Jurkat, Clone E6-1 (cell line): ENCODE measurements at regions not wholly inside any gene's neighbourhood (a gene's known extent, or its start where the extent isn't known, plus 50 kb on each side); places are given as distances from the start of the nearest gene placed in this dataset.
"Not testable (repeated sequence)": the region's sequence is repeated elsewhere in the genome, so short reads cannot be mapped to it uniquely, and the experiment has no call there.

Experiments used
- DNase-seq: peaks from one replicate; pipeline ENCODE4 v3.0.0-alpha.2; 2011; ENCODE audit warnings: low read depth, low spot score
- H3K4me3 ChIP-seq: 2 replicates; pipeline ENCODE4 v1.5.1; 2011; ENCODE audit warnings: mild to moderate bottlenecking, low read length, control low read depth, moderate library complexity

DNA sequence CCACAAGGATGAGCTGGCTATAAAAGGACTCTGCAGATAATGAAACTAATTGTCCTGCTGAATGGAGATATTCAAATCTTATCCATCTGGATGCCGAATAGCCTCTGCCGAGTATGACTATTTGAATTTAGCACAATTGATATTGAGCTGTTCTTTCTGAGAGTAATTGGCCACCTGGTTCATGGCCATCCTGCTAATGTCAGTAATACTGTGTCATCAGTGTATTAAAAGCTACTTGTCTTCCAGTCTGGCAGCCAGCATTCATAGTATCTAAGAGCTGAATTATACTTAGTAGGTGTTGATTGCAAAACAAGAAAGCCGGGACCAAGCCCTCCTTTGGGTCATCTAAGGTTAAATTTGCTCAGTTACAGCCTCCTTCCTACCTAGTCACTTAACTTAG, 310.7 kb upstream of the NCAM1 start:
- H3K4me3 ChIP-seq: no peak overlapping the region
- no peak for DNase-seq

GRCh38 chr11:112651386-112651785, 309.8 kb upstream of the NCAM1 start:
- H3K4me3 ChIP-seq: no peak overlapping the region
- DNase-seq: no peak

- no peak for DNase-seq
- no peak overlapping the region for H3K4me3 ChIP-seq
Measured at GRCh38 chr11:112652786-112653390, 308.3 kb upstream of the NCAM1 start.

DNA sequence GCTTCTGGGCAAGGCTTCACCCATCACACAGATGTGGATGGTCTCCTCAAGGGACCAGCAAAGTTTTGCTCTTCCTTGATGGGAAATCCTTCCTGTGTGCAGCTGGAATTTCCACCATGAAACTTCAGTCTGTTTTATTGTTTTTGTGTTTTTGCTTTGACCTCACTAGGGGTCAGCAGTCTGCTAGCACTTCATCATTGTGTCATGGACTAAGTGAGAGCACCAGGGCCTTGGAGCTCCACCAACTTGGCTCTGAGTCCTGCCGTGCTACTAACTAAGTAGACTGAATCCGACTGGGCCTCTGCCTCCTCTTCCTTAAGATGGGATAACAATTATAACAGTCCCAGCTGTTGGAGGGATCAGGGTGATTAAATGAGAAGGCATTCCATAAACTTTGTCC, 305.8 kb upstream of the NCAM1 start:
- H3K4me3 ChIP-seq: no peak overlapping the region
- DNase-seq: no peak

DNA sequence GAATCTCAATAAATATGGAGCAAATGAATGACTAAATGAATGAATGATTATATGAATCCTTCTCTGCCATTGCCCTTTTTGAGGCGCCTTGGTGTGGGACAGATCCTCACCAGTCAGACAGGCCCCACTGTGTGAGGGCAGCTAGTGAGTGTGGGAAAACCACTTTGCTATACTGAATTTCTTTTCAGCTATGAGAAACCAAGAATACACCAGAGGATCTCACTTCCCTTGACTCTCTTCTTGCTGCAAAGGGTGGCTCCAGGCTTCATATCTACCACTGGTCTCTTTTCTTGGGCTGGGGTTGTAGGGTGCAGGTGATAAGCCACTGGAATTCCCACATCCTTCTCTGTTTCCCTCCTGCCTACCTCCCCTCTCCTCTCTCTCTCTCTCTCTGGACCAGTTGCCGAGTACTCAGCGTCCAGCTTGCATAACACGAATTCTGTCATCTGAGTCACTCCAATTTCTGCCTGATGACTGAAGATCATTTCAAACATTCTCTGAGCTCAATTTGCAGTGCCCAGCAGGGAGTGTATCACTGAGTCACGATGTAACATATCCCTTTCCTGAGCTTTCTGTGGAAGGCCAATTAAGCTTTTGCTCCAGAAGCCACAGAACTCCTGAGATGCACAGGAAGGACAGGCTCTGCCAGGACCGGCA, 304.3 kb upstream of the NCAM1 start:
- no peak overlapping the region for H3K4me3 ChIP-seq
- DNase-seq: no peak

DNA sequence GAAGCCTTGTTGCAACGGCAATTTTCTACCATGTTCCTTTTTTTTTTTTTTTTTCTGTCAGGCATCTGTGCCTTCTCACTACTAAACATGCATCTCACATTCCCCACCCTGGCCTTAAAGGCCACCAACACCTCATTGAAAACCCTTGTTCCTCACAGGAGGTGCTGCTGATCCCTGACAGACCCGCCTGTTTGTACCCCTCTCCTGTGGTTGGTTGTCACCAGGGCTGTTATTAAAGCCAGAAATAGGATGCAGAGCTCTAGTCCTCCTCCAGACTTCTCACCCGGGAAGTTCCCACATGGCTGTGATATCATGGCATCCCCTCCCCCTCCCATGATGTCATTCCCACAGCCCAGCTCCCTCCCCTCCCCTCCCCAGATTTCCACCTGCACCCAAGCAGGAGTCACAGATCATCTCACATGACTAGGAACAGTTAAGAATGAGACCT, 302.8 kb upstream of the NCAM1 start:
- DNase-seq: no peak

DNA sequence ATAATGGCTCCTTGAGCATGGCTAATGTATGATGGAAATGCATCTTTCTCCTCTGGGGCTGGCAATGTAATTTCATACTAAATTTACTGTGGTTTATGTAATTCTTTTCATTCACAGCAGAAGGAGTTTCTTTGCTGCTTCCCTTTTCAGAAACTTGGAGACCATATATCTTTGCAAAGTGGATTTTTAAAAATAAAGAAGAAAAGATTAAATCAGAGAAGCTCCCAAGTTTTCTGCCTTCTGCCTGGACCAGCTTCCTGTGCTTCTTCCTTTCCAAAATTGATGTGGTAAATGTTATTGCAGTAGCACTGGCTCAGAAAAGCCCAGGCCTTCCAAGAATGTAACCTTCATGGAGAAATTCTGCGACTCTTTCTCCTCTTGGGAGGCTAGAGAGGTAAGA, 300.1 kb upstream of the NCAM1 start:
- no peak for DNase-seq

More for the DNA sequence above, 302.8 kb upstream of the NCAM1 start:
- no peak overlapping the region for H3K4me3 ChIP-seq

GRCh38 chr11:112661571-112661970, 299.6 kb upstream of the NCAM1 start:
- no peak for DNase-seq
- no peak overlapping the region for H3K4me3 ChIP-seq

More for the DNA sequence above, 300.1 kb upstream of the NCAM1 start:
- no peak overlapping the region for H3K4me3 ChIP-seq

DNA sequence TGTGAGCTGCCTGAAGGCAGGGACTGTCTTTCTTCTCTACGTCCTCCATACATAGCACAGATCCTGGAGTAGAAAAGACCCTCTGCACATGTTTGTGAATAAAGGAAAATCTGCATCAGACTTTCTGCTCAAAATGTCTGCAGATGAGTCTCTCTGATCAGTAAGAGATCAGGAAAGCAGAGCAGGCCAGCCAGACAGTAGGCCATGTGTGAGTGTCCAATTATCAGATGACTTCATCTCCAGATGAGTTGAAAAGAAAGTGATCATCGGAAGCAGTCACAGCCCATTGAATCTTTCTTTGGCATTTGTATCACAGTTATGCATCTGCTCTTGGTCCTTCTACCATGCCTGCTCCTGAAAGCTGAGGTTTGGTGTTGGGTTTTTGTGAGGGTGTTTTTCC, 298.7 kb upstream of the NCAM1 start:
- no peak overlapping the region for H3K4me3 ChIP-seq
- DNase-seq: no peak

GRCh38 chr11:112663947-112664634, 297.1 kb upstream of the NCAM1 start:
- no peak overlapping the region for H3K4me3 ChIP-seq
- DNase-seq: no peak

DNA sequence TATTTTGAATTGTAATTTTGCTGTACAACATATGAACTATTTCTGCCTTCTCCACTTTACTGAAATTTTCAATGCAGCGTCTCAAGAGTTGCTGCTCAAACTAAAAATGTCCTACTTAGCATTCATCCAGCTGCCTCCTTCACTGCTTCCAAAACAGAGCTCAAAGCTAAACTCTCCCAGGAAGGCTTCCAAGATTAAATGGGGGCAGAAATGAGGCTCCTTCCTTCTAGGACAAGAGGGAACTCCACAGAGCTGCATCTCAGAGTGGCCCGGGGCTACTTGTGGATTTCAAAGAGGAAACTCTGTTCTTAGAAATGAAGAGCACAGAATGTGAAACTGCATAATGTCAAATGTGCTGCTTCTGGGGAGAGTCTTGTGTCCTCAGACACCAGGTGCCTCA, 295.9 kb upstream of the NCAM1 start:
- no peak overlapping the region for H3K4me3 ChIP-seq
- DNase-seq: no peak

- DNase-seq: no peak
- no peak overlapping the region for H3K4me3 ChIP-seq
Measured at GRCh38 chr11:112666253-112666652, 295.0 kb upstream of the NCAM1 start.

DNA sequence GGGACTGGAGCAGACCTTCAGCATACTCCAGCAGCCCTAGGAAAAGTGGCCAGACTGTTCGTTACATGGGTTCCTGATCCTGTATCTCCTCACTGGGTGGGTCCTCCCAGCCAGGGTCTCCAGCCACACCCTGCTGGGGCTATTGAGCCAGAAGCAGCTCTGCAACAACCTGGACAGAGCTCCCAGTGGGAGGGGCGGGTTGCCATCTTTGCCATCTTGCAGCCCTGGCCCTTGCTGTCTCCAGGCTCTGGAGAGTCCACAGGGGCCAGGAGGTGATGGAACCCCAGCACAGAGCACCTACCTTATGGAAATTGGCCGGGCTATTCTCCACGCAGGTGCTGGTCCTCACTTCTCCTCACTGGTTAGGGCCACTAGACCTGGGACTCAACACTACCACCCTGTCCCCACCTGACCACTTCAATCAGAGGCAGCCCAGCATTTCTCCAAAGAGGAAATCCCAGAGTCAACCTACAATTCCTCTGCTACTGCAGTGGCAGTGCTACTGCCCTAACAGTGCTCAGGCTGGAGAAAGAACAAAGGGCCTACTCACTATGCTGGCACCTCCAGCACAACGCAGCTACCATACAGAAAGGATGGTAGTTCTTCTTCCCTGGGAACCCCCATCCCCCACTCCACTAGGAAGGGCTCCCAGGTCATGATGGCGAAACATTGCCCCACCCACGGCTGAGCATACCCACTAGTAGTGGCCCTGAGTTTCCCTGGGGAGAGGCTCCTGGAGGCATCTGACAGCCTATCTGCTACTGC, 290.2 kb upstream of the NCAM1 start:
- H3K4me3 ChIP-seq: no peak overlapping the region
- no peak for DNase-seq

DNA sequence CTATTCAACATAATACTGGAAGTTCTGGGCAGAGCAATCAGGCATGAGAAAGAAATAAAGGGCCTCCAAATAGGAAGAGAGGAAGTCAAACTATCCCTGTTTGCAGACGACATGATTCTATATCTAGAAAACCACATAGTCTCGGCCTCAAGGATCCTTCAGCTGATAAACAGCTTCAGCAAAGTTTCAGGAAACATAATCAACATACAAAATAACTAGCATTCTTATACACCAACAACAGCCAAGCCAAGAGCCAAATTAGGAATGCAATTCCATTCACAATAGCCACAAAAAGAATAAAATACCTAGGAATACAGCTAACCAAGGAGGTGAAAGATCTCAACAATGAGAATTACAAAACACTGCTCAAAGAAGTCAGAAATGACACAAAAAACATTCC, 287.8 kb upstream of the NCAM1 start:
- not testable (repeated sequence) for DNase-seq, H3K4me3 ChIP-seq

DNA sequence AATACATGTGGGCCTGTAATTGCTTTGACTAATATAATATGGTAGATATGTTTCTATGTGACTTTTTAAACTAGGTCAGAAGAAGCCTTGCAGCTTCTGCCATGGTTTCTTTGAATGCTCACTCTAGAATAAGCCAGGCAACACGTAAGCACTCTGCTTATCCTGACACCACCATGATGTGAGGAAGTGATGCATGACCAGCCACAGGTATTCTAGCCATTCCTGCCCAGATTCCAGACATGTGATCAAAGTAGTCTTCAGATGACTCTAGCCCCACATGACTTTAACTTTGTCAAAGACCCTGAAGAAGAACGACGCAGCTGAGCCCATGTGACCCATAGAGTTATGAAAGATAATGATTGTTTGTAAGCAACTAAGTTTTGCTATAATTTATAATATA, 276.1 kb upstream of the NCAM1 start:
- no peak for DNase-seq
- H3K4me3 ChIP-seq: no peak overlapping the region

DNA sequence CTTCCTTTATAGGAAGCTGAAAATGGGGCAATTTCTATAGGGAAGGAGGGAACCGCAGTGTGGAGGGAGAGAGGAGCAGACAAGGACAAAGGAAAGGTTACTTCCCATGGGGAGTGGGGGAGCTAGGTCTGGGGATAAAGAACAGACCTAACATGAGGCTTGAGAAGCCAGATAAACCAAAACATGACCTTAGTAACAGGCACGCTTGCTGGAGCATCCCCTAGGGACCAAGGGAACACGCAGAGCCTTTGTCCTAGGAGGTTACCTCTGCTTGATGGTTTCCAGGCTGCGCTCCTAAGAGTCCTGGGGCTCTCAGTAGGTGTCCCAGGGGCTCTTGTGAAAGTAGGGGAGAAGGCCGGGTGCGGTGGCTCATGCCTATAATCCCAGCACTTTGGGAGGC, 271.4 kb upstream of the NCAM1 start:
- H3K4me3 ChIP-seq: no peak overlapping the region
- DNase-seq: no peak

DNA sequence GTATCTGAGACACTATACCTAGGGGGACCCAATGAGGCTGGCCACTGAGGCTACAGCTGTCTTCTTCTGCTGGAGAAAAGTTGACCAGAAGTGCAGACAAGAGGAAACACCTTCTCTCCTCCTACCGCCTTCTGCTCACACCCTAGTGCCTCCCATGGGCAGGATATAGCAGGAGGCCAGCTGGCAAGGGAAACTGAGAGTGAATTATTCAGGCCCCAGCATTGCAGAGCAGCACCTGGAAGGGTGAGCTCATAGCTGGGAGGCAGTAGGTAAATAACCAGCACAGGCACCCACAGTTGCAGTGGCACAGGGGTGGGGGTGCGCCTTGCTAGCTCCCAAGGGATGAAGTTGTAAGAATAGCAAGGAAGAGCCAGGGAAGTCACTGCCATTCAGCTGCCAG, 267.4 kb upstream of the NCAM1 start:
- H3K4me3 ChIP-seq: no peak overlapping the region
- no peak for DNase-seq

- H3K4me3 ChIP-seq: no peak overlapping the region
- DNase-seq: peak; percentile 8
Measured at GRCh38 chr11:112694245-112694644, 267.0 kb upstream of the NCAM1 start.

DNA sequence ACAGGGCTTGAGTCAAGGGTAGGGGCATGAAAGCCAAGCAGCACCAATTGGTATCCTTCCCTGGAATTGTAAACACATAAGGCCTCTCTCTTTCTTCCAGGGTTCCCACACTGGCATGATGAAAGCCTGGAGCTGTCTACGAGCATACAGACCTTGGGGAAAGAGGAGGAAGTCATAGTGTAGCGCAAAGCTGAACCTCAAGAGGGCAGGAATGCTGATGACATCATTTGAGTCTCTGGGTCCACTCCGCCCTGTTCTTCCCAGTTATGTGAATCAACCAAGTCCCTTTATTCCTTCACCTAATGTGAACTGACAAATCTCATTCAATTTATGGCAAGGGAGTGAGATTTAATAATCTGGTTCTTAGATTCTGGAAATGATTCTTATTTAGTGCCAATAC, 266.4 kb upstream of the NCAM1 start:
- no peak overlapping the region for H3K4me3 ChIP-seq
- DNase-seq: no peak
